Prostate gland (tissue), 2 donors: ENCODE measurements at regions not wholly inside any gene's neighbourhood (a gene's known extent, or its start where the extent isn't known, plus 50 kb on each side); places are given as distances from the start of the nearest gene placed in this dataset.

Experiments used
- DNase-seq: peaks from one replicate; pipeline ENCODE4 v3.0.0-alpha.2; 2019; ENCODE audit warnings: low spot score
- H3K27ac ChIP-seq, 2 donors: fragments of 200-600 bp; sonication (generic); 2 replicates each; pipeline ENCODE4 v1.5.1; 2017 to 2019
- H3K27me3 ChIP-seq: fragments of 200-600 bp; sonication (generic); replicated peaks from 2 replicates; pipeline ENCODE4 v1.5.1; 2019; ENCODE audit not compliant: insufficient read depth
- H3K36me3 ChIP-seq, 2 donors: fragments of 200-600 bp; sonication (generic); 1 replicate in 1 of 2; 2 replicates in 1 of 2; pipeline versions ENCODE4 v1.5.1 to v1.8.1; 2017 to 2019
- H3K4me1 ChIP-seq: fragments of 200-600 bp; sonication (generic); replicated peaks from 2 replicates; pipeline ENCODE4 v1.5.1; 2019
- H3K4me3 ChIP-seq, 2 donors: fragments of 200-600 bp; sonication (generic); 2 replicates each; pipeline ENCODE4 v1.5.1; 2017 to 2019
- H3K9me3 ChIP-seq: fragments of 200-600 bp; sonication (generic); 2 replicates; pipeline ENCODE4 v1.5.1; 2017
- POLR2A ChIP-seq: fragments of 450-650 bp; IDR thresholded peaks from one replicate; pipeline ENCODE4 v1.6.1; 2016; ENCODE audit warnings: antibody characterized with exemption, mild to moderate bottlenecking
- POLR2AphosphoS5 ChIP-seq: sonication (generic); formaldehyde crosslinking; IDR thresholded peaks from one replicate; pipeline ENCODE4 v1.6.1; 2017; ENCODE audit warnings: antibody characterized with exemption
- WGBS: methylation state at CpG from one replicate; pipeline ENCODE4 v1.1.5; 2018; 5-methylcytosine and 5-hydroxymethylcytosine counted together
- intact Hi-C: fragments of 100-400 bp; cut with DNase I; formaldehyde crosslinking; loops from one replicate; pipeline ENCODE4 v1.14.2; 2022
- TF ChIP-seq, protein P1 (sequence below), 4 experiments: fragments of 200-600 bp in 2 of 4; fragments of 450-650 bp in 2 of 4; sonication (generic) in 2 of 4; IDR thresholded peaks; 1 replicate in 3 of 4; 2 replicates in 1 of 4; pipeline ENCODE4 v1.5.1; 2016 to 2019; ENCODE audit warnings: antibody characterized with exemption in 4 of 4, mild to moderate bottlenecking in 2 of 4, moderate library complexity in 2 of 4

DNA sequence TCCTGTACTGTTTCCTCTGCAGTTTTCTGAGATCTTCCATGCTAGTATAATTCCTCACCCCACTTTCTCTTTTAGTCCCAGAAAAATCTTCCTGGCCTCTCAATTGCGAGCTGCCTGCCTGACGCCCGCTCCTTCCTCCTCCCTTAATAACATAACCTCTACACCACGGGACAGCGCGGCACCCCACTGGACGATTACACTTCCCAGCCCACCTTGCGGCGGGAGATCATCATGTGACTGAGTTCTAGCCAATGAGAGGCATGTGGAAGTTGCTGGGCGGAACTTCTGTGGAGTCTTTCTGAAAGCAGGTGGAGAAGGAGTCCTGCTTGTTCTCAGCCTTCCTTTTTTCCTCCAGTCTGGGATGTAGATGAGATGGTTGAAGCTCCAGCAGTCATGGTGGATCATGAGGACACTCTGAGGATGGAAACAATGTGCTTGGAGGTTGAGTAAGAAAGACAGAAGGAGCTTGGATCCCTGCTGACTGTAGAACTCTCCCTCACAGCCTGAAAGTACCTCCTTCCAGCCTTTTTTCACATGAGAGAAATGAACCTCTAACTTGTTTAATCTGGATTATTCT, 133.6 kb upstream of the VRK1 start:
- TF ChIP-seq, protein P1, sequence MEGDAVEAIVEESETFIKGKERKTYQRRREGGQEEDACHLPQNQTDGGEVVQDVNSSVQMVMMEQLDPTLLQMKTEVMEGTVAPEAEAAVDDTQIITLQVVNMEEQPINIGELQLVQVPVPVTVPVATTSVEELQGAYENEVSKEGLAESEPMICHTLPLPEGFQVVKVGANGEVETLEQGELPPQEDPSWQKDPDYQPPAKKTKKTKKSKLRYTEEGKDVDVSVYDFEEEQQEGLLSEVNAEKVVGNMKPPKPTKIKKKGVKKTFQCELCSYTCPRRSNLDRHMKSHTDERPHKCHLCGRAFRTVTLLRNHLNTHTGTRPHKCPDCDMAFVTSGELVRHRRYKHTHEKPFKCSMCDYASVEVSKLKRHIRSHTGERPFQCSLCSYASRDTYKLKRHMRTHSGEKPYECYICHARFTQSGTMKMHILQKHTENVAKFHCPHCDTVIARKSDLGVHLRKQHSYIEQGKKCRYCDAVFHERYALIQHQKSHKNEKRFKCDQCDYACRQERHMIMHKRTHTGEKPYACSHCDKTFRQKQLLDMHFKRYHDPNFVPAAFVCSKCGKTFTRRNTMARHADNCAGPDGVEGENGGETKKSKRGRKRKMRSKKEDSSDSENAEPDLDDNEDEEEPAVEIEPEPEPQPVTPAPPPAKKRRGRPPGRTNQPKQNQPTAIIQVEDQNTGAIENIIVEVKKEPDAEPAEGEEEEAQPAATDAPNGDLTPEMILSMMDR (IDR thresholded peaks at IDR 0.05), result no peak
- TF ChIP-seq POLR2AphosphoS5 (no peak), POLR2A (no peak)
- no peak overlapping the region for H3K27ac ChIP-seq
- no peak for DNase-seq
- no peak overlapping the region for H3K4me3 ChIP-seq
- no peaks in the 10 kb centered on the region for H3K27me3 ChIP-seq
- no peaks in the 10 kb centered on the region for H3K36me3 ChIP-seq
- H3K4me1 ChIP-seq, result no peaks in the 10 kb centered on the region
- WGBS, result 94% methylated on average over 10 of the region's 10 CpGs
- H3K9me3 ChIP-seq, result no peaks in the 10 kb centered on the region
- intact Hi-C loops, result no loop called here

DNA sequence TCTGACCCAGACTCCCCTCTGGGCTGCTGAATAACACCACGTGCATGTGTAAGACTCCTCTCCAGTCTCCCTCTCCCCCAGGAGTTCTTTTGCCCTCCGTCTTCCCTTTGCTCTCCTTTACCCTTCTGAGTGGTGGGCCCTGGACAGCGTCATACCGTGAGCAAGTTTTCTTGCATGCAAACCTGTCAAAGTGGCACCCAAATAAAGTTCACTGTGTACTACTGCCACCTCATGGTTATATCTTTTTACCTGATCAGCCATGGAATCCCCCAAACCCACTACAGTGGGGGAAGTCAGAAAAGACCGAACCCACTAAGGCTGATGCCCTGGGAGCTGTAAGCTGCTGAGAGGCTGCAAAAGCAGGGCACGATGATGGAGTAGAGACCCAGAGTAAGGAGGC, 131.1 kb upstream of the VRK1 start:
- no peaks in the 10 kb centered on the region for H3K4me1 ChIP-seq
- intact Hi-C loops, result no loop called here
- TF ChIP-seq POLR2A (no peak), POLR2AphosphoS5 (no peak)
- TF ChIP-seq, protein P1 (IDR thresholded peaks at IDR 0.05), result no peak
- no peaks in the 10 kb centered on the region for H3K36me3 ChIP-seq
- WGBS, result 72% methylated on average over 6 of the region's 6 CpGs
- H3K9me3 ChIP-seq, result no peaks in the 10 kb centered on the region
- no peaks in the 10 kb centered on the region for H3K27me3 ChIP-seq
- DNase-seq, result no peak
- H3K4me3 ChIP-seq, result no peak overlapping the region
- H3K27ac ChIP-seq, result no peak overlapping the region

DNA sequence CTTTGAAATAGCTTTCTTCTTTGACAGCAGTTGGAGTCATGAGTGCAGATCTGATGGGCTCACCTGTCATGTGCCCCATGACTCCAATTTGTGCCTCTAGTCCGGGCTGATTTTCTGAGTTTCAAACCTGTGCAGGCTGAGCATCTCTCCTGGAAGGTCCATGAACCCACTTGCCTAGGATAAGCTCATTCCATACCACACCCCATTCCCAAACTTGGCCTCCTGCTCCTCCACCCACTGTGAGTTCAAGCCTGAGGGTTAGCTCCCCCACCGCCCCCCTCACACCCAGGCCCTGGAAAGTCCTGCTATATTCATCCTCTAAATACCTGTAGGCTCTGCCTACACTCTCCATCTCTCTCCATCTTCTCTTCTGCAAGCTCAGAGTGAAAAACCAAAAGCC, 126.8 kb upstream of the VRK1 start:
- no peaks in the 10 kb centered on the region for H3K27me3 ChIP-seq
- TF ChIP-seq, protein P1 (IDR thresholded peaks at IDR 0.05), result no peak
- TF ChIP-seq POLR2A (no peak), POLR2AphosphoS5 (no peak)
- intact Hi-C loops, result no loop called here
- no peaks in the 10 kb centered on the region for H3K9me3 ChIP-seq
- H3K36me3 ChIP-seq, result no peaks in the 10 kb centered on the region
- no peak overlapping the region for H3K27ac ChIP-seq
- 81% methylated on average over 2 of the region's 2 CpGs for whole genome bisulfite sequencing
- DNase-seq, result no peak
- H3K4me1 ChIP-seq, result no peaks in the 10 kb centered on the region
- no peak overlapping the region for H3K4me3 ChIP-seq

GRCh38 chr14:96671218-96671617, 126.0 kb upstream of the VRK1 start:
- H3K36me3 ChIP-seq, result no peaks in the 10 kb centered on the region
- H3K9me3 ChIP-seq, result no peaks in the 10 kb centered on the region
- no peaks in the 10 kb centered on the region for H3K27me3 ChIP-seq
- H3K4me3 ChIP-seq, result no peak overlapping the region
- H3K27ac ChIP-seq, result no peak overlapping the region
- DNase-seq, result no peak
- intact Hi-C loops, result no loop called here
- TF ChIP-seq POLR2AphosphoS5 (no peak), POLR2A (no peak)
- TF ChIP-seq, protein P1 (IDR thresholded peaks at IDR 0.05), result no peak
- H3K4me1 ChIP-seq, result no peaks in the 10 kb centered on the region
- 62% methylated on average over 3 of the region's 3 CpGs for WGBS

GRCh38 chr14:96673706-96674105, 123.5 kb upstream of the VRK1 start:
- Histone ChIP-seq H3K27ac (no peak overlapping the region), H3K27me3 (no peaks in the 10 kb centered on the region), H3K4me3 (no peak overlapping the region), H3K4me1 (no peaks in the 10 kb centered on the region), H3K36me3 (no peaks in the 10 kb centered on the region), H3K9me3 (no peaks in the 10 kb centered on the region)
- WGBS, result 86% methylated on average over 4 of the region's 4 CpGs
- TF ChIP-seq POLR2AphosphoS5 (no peak), POLR2A (no peak)
- TF ChIP-seq, protein P1 (IDR thresholded peaks at IDR 0.05), result no peak
- intact Hi-C loops, result no loop called here
- DNase-seq, result no peak
